GM12872 (cell line): ENCODE measurements at regions not wholly inside any gene's neighbourhood (a gene's known extent, or its start where the extent isn't known, plus 50 kb on each side); places are given as distances from the start of the nearest gene placed in this dataset.

Source experiments
- CTCF ChIP-seq: IDR thresholded peaks from 3 replicates; pipeline ENCODE4 v1.5.1; 2011; ENCODE audit warnings: low read depth, mild to moderate bottlenecking, low read length, moderate library complexity; ENCODE audit not compliant: insufficient read depth

DNA sequence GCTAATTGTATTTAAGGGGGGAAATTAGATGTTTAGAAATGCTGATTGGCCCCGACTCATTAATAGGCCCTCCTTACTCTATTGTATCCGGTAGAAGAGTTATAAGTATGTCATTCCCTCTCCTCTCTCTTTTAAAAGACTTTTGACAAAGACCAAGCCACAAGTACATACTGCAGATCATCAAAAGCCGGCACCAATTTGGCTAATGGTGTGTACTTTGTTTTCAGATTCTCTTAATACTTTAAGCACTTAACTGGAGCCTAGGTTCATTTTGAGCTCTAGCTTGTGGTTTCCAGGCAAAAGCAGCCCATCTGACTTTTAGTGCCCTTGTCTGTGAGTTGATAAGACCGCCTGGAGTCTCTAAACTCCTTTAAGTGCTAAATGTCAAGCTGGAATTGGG is 210.0 kb upstream of the LYZL1 start:
- TF ChIP-seq CTCF, result no peak

GRCh38 chr10:29081231-29081630 is 207.6 kb upstream of the LYZL1 start:
- no peak for TF ChIP-seq CTCF

DNA sequence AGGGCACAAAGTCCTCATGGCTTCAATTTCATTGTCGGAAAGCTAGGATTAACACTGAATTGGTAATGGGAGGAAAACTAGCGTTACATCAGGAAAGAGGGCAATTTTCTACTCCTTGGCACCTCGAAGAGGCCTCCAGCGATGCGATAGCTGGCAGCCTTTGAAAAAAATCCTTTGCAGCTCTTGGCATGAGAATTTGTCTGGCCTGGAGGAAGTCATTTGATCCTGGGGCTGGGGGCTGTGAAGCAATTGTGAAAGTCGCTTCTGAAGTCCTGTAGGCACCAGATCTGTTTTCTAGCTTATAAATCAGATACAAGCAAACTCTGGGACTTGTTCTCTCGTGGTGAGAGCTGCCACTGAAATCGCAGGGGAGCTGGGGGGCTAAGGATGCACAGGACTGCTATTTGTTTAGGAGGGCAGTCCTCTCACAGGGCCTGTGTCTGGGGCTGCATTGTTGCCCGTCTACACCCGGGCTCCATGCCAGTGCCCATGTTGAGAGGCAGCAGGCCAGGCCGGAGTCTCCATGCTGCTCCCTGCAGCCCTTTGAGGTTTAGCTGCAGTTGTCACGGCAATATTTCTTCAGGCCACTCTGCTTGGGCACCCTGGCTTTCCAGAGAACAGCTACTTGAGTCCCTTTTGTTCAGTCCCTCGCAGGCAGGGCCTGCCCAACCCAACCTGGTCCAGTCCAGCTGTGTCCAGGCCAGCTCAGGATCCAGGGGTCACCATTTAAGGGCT is 206.8 kb upstream of the LYZL1 start:
- no peak for TF ChIP-seq CTCF

DNA sequence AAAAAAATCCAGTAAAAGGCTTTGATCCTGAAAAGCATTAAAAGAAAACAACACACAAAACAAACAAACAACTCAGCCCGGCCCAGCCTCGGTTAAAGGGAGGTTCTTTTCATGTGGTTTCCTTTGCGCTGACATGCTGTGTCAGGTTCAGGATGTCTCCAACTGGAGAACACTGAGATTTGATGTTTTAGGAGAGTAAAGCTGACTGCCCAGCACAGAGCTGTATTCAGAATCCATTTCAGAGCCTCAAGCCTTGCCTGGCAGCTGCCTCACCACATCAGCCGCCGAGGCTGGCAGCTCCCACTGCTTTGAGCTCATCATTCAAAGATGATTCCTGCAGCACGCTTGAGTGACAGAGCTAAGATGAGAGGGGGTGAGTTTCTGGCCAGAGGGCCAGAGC is 205.8 kb upstream of the LYZL1 start:
- TF ChIP-seq CTCF, result no peak

- TF ChIP-seq CTCF, result no peak
Observed at GRCh38 chr10:29084681-29085307, 204.1 kb upstream of the LYZL1 start.

DNA sequence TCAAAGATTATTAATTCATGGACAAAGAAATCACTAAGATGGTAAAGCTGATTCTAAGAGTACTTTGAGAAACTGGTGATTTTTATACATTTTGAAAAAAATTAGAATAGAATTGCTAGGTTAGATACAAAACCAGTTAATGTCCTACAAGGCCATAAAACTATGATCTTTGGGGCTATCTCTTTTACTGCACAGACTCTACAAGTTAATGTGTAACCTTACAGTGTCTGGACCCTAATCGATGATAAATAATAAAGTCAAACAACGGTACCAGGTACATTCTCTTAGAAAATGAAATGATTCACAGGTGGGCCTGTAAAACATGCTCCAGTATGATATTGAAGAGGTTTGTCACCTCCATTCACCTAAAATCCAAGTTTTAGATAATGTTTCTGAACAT is 199.8 kb upstream of the LYZL1 start:
- no peak for TF ChIP-seq CTCF

DNA sequence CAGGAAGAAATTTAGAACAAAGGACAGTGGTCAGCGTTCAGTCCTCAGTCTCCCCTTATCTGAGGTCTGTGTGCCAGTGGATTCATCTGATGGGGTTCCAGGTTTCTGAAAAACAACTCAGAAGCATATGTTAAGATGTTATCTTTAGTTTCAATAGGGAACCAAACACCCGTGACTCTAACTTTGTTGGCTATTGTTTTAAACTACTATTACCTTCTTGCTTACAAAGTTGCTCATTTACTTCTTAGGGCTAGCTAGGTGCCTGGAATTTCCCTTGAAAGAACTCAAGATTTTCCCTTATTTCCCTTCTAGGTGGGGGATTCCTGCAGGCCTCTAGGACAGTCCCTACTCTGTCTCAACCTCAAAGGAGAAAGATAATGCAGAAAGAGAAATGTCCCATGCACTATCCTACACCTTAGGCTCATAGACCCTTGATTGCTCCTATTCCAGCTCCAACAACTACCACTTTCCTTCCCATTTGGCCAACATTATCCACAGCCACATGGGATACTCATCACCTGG is 192.5 kb upstream of the LYZL1 start:
- TF ChIP-seq CTCF, result no peak
